GM12865 (cell line): ENCODE measurements at regions not wholly inside any gene's neighbourhood (a gene's known extent, or its start where the extent isn't known, plus 50 kb on each side); places are given as distances from the start of the nearest gene placed in this dataset.
"Not testable (repeated sequence)": the region's sequence is repeated elsewhere in the genome, so short reads cannot be mapped to it uniquely, and the experiment has no call there.

Source experiments
- DNase-seq: peaks from one replicate; pipeline ENCODE4 v3.0.0; 2010; ENCODE audit warnings: low read depth
- H3K4me3 ChIP-seq: 2 replicates; pipeline ENCODE4 v1.5.1; 2011; ENCODE audit warnings: mild to moderate bottlenecking, low read depth, low read length, control low read depth
- CTCF ChIP-seq: IDR thresholded peaks from 2 replicates; pipeline ENCODE4 v1.5.1; 2011; ENCODE audit warnings: low read length, control low read depth, low read depth, inconsistent platforms; ENCODE audit not compliant: insufficient read depth; ENCODE audit errors: missing control alignments

GRCh38 chr16:63135069-63135468, 1098.8 kb upstream of the CDH8 start:
- DNase-seq: no peak
- no peak for TF ChIP-seq CTCF
- H3K4me3 ChIP-seq: no peak overlapping the region

- no peak for DNase-seq
- H3K4me3 ChIP-seq: no peak overlapping the region
- no peak for TF ChIP-seq CTCF
These were observed 1095.3 kb upstream of the CDH8 start for GRCh38 chr16:63131503-63131902.

- DNase-seq: no peak
- no peak overlapping the region for H3K4me3 ChIP-seq
- no peak for TF ChIP-seq CTCF
These were observed 1094.7 kb upstream of the CDH8 start for GRCh38 chr16:63130942-63131341.

- no peak overlapping the region for H3K4me3 ChIP-seq
- no peak for DNase-seq
- TF ChIP-seq CTCF: no peak
These were observed 1093.3 kb upstream of the CDH8 start for GRCh38 chr16:63129411-63130125.

- H3K4me3 ChIP-seq, DNase-seq: not testable (repeated sequence)
These were observed 1083.7 kb upstream of the CDH8 start for GRCh38 chr16:63119905-63120304.

GRCh38 chr16:63100082-63100481, 1063.8 kb upstream of the CDH8 start:
- no peak overlapping the region for H3K4me3 ChIP-seq
- DNase-seq: no peak
- TF ChIP-seq CTCF: no peak

GRCh38 chr16:63096857-63097256, 1060.6 kb upstream of the CDH8 start:
- TF ChIP-seq CTCF: no peak
- DNase-seq: no peak
- H3K4me3 ChIP-seq: no peak overlapping the region
